ENCODE measurements at regions not wholly inside any gene's neighbourhood (a gene's known extent, or its start where the extent isn't known, plus 50 kb on each side); places are given as distances from the start of the nearest gene placed in this dataset.

DNA sequence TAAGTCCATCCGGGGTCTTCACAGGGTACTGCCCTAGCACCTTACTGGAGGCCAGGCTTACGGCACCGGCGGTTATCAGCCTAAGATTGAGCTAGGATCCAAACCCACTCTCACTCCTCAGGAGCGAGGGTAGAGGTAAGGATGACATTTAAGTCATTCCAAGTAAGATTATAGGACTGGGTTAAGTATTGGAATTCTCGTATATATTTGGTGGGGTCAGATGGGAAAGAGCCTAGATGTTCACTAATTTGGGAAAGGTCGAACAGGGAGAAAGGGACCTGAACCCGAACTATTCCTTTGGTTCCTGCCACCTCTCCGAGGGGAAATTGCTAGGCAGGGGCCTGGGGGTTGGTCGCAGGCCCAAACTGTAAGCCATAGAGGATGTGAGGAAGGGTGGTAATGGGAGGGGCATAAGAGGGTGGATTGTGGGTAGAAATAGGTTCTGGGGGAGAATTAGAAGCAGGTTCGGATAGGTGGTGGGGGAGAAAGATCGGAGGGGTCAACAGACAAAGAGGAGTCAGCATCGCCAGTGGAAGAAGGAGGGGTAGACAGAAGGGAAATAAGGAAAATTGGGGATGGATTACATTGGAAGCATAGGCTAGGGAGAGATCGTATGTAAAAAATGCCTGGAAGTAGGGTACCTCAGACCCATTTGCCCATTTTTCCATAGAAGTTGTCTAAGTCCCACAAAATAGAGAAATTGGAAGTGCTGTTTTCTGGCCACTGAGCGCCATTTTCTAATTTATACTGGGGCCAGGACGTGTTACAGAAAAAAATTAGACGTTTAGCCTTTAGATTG lies 747.1 kb upstream of the ADGRB3 start:
- no peaks in the 10 kb centered on the region for H3K27me3 Mint-ChIP-seq
- DNase-seq (ENCODE audit: extremely low spot score, unreplicated experiment): no peak
- H3K4me3 Mint-ChIP-seq: no peak overlapping the region
- H3K4me1 Mint-ChIP-seq (ENCODE audit: unreplicated experiment): peaks cover 4% of the 10 kb centered on the region
- H3K9me3 Mint-ChIP-seq: peaks cover 7% of the 10 kb centered on the region
- no peaks in the 10 kb centered on the region for H3K36me3 Mint-ChIP-seq
- TF ChIP-seq, protein P1, sequence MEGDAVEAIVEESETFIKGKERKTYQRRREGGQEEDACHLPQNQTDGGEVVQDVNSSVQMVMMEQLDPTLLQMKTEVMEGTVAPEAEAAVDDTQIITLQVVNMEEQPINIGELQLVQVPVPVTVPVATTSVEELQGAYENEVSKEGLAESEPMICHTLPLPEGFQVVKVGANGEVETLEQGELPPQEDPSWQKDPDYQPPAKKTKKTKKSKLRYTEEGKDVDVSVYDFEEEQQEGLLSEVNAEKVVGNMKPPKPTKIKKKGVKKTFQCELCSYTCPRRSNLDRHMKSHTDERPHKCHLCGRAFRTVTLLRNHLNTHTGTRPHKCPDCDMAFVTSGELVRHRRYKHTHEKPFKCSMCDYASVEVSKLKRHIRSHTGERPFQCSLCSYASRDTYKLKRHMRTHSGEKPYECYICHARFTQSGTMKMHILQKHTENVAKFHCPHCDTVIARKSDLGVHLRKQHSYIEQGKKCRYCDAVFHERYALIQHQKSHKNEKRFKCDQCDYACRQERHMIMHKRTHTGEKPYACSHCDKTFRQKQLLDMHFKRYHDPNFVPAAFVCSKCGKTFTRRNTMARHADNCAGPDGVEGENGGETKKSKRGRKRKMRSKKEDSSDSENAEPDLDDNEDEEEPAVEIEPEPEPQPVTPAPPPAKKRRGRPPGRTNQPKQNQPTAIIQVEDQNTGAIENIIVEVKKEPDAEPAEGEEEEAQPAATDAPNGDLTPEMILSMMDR (conservative IDR thresholded peaks at IDR 0.05): no peak
- H3K27ac Mint-ChIP-seq: no peak overlapping the region

DNA sequence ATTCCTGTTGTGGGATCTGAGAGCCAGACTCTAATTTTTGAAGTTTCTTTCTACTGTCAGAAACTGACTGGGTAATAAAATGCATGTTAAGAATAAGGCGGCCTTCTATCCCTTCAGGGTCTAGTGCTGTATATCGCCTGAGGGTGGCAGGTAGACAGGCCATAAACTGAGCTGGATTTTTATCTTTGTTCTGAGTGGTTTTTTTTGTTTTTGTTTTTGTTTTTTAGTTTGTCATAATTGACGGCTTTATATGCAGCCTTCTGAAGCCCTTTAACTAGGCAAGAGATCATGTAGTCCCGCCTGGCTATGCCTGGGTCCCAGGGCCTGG lies 747.7 kb upstream of the ADGRB3 start:
- H3K4me3 Mint-ChIP-seq: no peak overlapping the region
- no peak overlapping the region for H3K27ac Mint-ChIP-seq
- H3K36me3 Mint-ChIP-seq: no peaks in the 10 kb centered on the region
- DNase-seq (ENCODE audit: extremely low spot score, unreplicated experiment): no peak
- H3K27me3 Mint-ChIP-seq: no peaks in the 10 kb centered on the region
- peaks cover 7% of the 10 kb centered on the region for H3K9me3 Mint-ChIP-seq
- TF ChIP-seq, protein P1 (conservative IDR thresholded peaks at IDR 0.05): no peak
- H3K4me1 Mint-ChIP-seq (ENCODE audit: unreplicated experiment): peaks cover 4% of the 10 kb centered on the region

DNA sequence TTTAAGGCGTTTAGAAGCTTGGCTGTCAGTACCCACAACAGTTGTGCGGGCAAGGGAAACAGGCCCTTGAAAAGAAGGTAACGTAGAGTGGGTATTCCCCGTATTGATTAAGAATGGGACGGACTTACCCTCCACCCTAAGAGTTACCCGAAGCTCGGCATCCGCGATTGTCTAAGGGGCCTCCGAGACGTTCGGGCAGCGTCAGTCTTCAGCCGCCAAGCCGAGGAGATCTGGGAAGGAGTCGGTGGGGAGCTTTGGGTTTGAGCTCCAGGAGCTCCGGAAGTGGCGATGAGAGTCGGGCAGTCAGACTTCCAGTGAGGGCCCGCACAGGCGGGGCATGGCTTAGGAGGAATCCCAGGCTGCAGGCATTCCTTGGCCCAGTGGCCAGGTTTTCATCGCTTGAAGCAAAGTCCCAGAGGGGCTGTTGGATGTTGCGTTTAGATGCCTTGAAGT lies 748.2 kb upstream of the ADGRB3 start:
- TF ChIP-seq, protein P1 (conservative IDR thresholded peaks at IDR 0.05): no peak

DNA sequence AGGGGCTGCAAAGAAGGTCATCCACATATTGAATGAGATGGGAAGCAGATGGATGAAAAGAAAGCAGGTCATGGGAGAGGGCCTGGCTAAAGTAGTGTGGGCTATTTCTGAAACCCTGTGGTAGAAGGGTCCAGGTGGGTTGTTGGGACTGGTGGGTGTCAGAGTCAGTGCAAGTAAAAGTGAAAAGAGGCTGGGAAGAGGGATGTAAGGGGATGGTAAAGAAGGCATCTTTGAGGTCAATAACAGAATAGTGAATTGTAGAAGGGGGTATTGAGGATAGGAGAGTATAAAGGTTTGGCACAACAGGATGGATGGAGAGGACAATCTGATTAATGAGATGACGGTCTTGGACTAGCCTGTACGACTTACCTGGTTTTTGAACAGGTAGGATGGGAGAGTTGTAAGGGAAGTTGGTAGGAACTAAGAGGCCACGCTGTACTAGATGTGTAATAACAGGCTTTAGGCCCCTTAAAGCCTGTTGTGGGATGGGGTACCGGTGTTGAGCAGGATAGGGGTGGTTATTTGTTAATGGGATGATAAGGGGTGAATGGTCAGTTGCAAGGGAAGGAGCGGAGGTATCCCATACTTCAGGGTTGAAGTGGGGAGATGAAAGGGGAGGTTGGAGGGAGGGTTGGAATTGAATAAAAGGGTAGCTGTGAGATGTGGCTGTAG lies 748.9 kb upstream of the ADGRB3 start:
- Mint-ChIP-seq H3K4me3 (no peak overlapping the region), H3K9me3 (peaks cover 7% of the 10 kb centered on the region), H3K27ac (no peak overlapping the region), H3K27me3 (no peaks in the 10 kb centered on the region), H3K4me1 (ENCODE audit: unreplicated experiment) (peaks cover 4% of the 10 kb centered on the region), H3K36me3 (no peaks in the 10 kb centered on the region)
- no peak for DNase-seq (ENCODE audit: extremely low spot score, unreplicated experiment)
- TF ChIP-seq, protein P1 (conservative IDR thresholded peaks at IDR 0.05): no peak

More for the DNA sequence above, 748.2 kb upstream of the ADGRB3 start:
- Mint-ChIP-seq H3K36me3 (no peaks in the 10 kb centered on the region), H3K4me1 (ENCODE audit: unreplicated experiment) (peaks cover 4% of the 10 kb centered on the region), H3K4me3 (no peak overlapping the region), H3K9me3 (peaks cover 7% of the 10 kb centered on the region), H3K27me3 (no peaks in the 10 kb centered on the region), H3K27ac (no peak overlapping the region)
- no peak for DNase-seq (ENCODE audit: extremely low spot score, unreplicated experiment)

DNA sequence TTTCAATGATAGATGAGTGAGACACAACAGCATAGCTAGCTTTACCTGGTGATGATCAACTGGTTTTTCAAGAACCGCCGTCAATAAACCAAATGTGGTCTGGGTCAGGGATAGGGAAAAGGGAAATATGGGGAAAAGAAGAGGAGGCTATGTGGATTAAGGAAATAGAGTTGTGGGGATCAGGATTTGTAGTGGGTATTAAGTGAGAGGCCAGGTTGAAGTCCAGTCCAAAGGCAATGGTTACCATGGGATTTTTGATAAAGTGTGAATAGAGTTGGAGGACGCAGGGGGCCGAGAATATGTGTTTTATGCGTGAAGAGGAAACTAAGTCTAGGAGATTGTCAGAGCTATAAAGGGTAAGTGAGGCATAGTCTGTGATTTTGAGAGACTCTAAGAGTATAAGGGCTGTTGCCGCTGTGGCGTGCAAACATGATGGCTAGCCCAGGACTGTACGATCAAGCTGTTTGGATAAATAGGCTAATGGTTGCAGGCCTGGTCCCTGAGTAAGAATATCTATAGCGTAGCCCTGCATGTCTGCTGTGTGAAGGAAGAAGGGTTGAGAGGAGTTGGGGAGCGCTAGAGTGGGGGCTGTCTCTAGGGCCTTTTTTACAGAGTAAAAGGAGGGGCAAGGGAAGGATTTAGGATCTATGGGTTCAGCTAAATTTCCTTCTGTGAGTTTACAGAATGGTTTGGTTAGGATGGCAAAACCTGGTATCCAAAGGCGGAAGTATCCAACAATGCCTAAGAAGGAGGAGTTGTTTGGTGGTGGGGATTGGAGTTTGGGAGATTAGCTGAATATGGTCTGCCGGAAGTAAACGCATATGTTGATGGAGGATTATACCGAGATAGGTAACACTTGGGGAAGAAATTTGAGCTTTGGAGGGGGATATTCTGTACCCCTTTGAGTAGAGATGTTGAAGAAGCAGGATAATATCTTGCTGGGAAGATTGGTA lies 749.7 kb upstream of the ADGRB3 start:
- DNase-seq (ENCODE audit: extremely low spot score, unreplicated experiment): no peak
- Mint-ChIP-seq H3K9me3 (peaks cover 7% of the 10 kb centered on the region), H3K27me3 (no peaks in the 10 kb centered on the region), H3K4me1 (ENCODE audit: unreplicated experiment) (peaks cover 4% of the 10 kb centered on the region), H3K27ac (no peak overlapping the region), H3K4me3 (no peak overlapping the region), H3K36me3 (no peaks in the 10 kb centered on the region)
- TF ChIP-seq, protein P1 (conservative IDR thresholded peaks at IDR 0.05): no peak
